ENCODE measurements at regions not wholly inside any gene's neighbourhood (a gene's known extent, or its start where the extent isn't known, plus 50 kb on each side); places are given as distances from the start of the nearest gene placed in this dataset.

GRCh38 chr21:19224090-19224489 is 820.5 kb upstream of the TMPRSS15 start:
- TF ChIP-seq CTCF (IDR thresholded peaks at IDR 0.05), result no peak
- TF ChIP-seq EP300 (IDR thresholded peaks at IDR 0.05), result no peak
